Panc1 (cell line): ENCODE measurements at regions not wholly inside any gene's neighbourhood (a gene's known extent, or its start where the extent isn't known, plus 50 kb on each side); places are given as distances from the start of the nearest gene placed in this dataset.

Source experiments
- ATAC-seq: fragments of 200-7000 bp; cut with Tn5 transposase; 2 replicates; pipeline ENCODE4 v1.9.1; 2020; ENCODE audit warnings: mild to moderate bottlenecking, moderate library complexity
- BruUV-seq: library from RNA; stranded (reverse); fragments of 400-500 nt; replicated peaks from 2 replicates; lab custom pipeline; 2021; lab: Mats Ljungman, UMichigan
- CTCF ChIA-PET: fragments of 300-600 bp; sonication (Branson Sonifier 250); formaldehyde crosslinking; loops from one replicate; lab custom pipeline; 2022; ENCODE audit warnings: antibody characterized with exemption; lab: Charles Lee
- POLR2A ChIA-PET: fragments of 300-600 bp; sonication (Branson Sonifier 250); formaldehyde crosslinking; loops from one replicate; lab custom pipeline; 2022; ENCODE audit warnings: antibody characterized with exemption; lab: Charles Lee
- DNase-seq: peaks from one replicate; pipeline ENCODE4 v3.0.0-alpha.2; 2010; ENCODE audit warnings: low read depth, low spot score
- H3K27ac ChIP-seq: 2 replicates; pipeline ENCODE4 v1.5.1; 2011; ENCODE audit warnings: mild to moderate bottlenecking, low read length, inconsistent platforms
- H3K27me3 ChIP-seq: fragments of 200-500 bp; sonication (Bioruptor generic); 2 replicates; pipeline ENCODE4 v1.6.0; 2014; ENCODE audit warnings: low read length, inconsistent platforms; ENCODE audit not compliant: control insufficient read depth, insufficient read depth
- H3K36me3 ChIP-seq: fragments of 200-500 bp; sonication (Bioruptor generic); 2 replicates; pipeline ENCODE4 v1.5.1; 2014; ENCODE audit warnings: inconsistent platforms, mild to moderate bottlenecking, low read length, moderate library complexity; ENCODE audit not compliant: control insufficient read depth, insufficient read depth
- H3K4me1 ChIP-seq: 2 replicates; pipeline ENCODE4 v1.5.1; 2011; ENCODE audit warnings: inconsistent platforms, mild to moderate bottlenecking, low read length, moderate library complexity; ENCODE audit not compliant: control insufficient read depth, insufficient read depth
- H3K4me3 ChIP-seq, 2 experiments: 2 replicates each; pipeline ENCODE4 v1.5.1; 2011 to 2012; ENCODE audit warnings: low read depth in 2 of 2, low read length in 2 of 2, mild to moderate bottlenecking in 2 of 2, inconsistent platforms in 1 of 2, moderate library complexity in 1 of 2
- H3K9me3 ChIP-seq: fragments of 200-500 bp; sonication (Bioruptor generic); 2 replicates; pipeline ENCODE4 v1.5.1; 2014; ENCODE audit warnings: low read depth, mild to moderate bottlenecking, inconsistent platforms, low read length, moderate library complexity; ENCODE audit not compliant: control insufficient read depth, insufficient read depth
- CTCF ChIP-seq: fragments of 450-650 bp; IDR thresholded peaks from 2 replicates; pipeline ENCODE4 v1.5.1; 2017; ENCODE audit warnings: mild to moderate bottlenecking
- POLR2AphosphoS5 ChIP-seq: IDR thresholded peaks from 2 replicates; pipeline ENCODE4 v1.6.1; 2012; ENCODE audit warnings: mild to moderate bottlenecking, low read depth, low read length, moderate library complexity
- REST ChIP-seq, 2 experiments: IDR thresholded peaks; 2 replicates each; pipeline ENCODE4 v1.6.1; 2011 to 2012; ENCODE audit warnings: low read depth in 2 of 2, control low read depth in 1 of 2, low read length in 1 of 2, mild to moderate bottlenecking in 1 of 2, moderate library complexity in 1 of 2; ENCODE audit not compliant: insufficient read depth in 1 of 2
- SIN3A ChIP-seq: IDR thresholded peaks from 2 replicates; pipeline ENCODE4 v1.6.1; 2012; ENCODE audit warnings: low read depth, mild to moderate bottlenecking, low read length, moderate library complexity, borderline replicate concordance; ENCODE audit not compliant: insufficient read depth
- TCF7L2 ChIP-seq: IDR thresholded peaks from 2 replicates; pipeline ENCODE4 v1.6.1; 2011; ENCODE audit warnings: mild to moderate bottlenecking, low read depth, low read length, inconsistent platforms
- in situ Hi-C: cut with HindIII; loops from 2 replicates; pipeline ENCODE4 v1.10.0; 2016; ENCODE audit warnings: low sequenced_read_pairs, low pct_unique_long_range_greater_than_20kb
- intact Hi-C: fragments of 100-400 bp; cut with micrococcal nuclease; formaldehyde crosslinking; loops from one replicate; pipeline ENCODE4 v1.10.0; 2022; ENCODE audit not compliant: unreplicated experiment

GRCh38 chr3:96069065-96069464 is 745.3 kb upstream of the EPHA6 start:
- no peaks in the 10 kb centered on the region for H3K9me3 ChIP-seq
- CTCF ChIA-PET, result no interaction called here
- H3K36me3 ChIP-seq, result no peaks in the 10 kb centered on the region
- H3K27me3 ChIP-seq, result no peaks in the 10 kb centered on the region
- no peaks in the 10 kb centered on the region for H3K4me1 ChIP-seq
- POLR2A ChIA-PET, result no interaction called here
- in situ Hi-C loops, result no loop called here
- no TSS peak for BruUV-seq
- intact Hi-C loops, result no loop called here
- no peak for TF ChIP-seq POLR2AphosphoS5
- no peak for TF ChIP-seq SIN3A
- no peak for TF ChIP-seq REST (IDR thresholded peaks at IDR 0.05; ENCODE audit: insufficient read depth in 1 of 2, low read depth in 2 of 2, low read length in 1 of 2)
- TF ChIP-seq CTCF, result no peak
- no peak for TF ChIP-seq TCF7L2
- ATAC-seq, result no peak
- no peak for DNase-seq
- H3K4me3 ChIP-seq, result no peak overlapping the region
- no peak overlapping the region for H3K27ac ChIP-seq

- intact Hi-C loops (no loop called here), in situ Hi-C loops (no loop called here)
- ATAC-seq, result no peak
- ChIA-PET CTCF (no interaction called here), POLR2A (no interaction called here)
- TF ChIP-seq REST (IDR thresholded peaks at IDR 0.05; ENCODE audit: insufficient read depth in 1 of 2, low read depth in 2 of 2, low read length in 1 of 2) (no peak), SIN3A (no peak), POLR2AphosphoS5 (no peak), CTCF (no peak), TCF7L2 (no peak)
- Histone ChIP-seq H3K9me3 (no peaks in the 10 kb centered on the region), H3K4me3 (no peak overlapping the region), H3K36me3 (no peaks in the 10 kb centered on the region), H3K4me1 (no peaks in the 10 kb centered on the region), H3K27ac (no peak overlapping the region), H3K27me3 (no peaks in the 10 kb centered on the region)
- BruUV-seq, result no TSS peak
- DNase-seq, result no peak
Observed at GRCh38 chr3:96070678-96071077, 743.7 kb upstream of the EPHA6 start.
